K562 (cell line): ENCODE measurements at regions not wholly inside any gene's neighbourhood (a gene's known extent, or its start where the extent isn't known, plus 50 kb on each side); places are given as distances from the start of the nearest gene placed in this dataset.

Experiments used
- BDP1 ChIP-seq: IDR thresholded peaks from 3 replicates; pipeline ENCODE4 v1.6.1; 2011; ENCODE audit not compliant: insufficient read length, insufficient read depth
- CBX1 ChIP-seq: sonication (generic); IDR thresholded peaks from 2 replicates; pipeline ENCODE4 v1.6.1; 2016; ENCODE audit warnings: antibody characterized with exemption, low read depth, mild to moderate bottlenecking
- CHCHD3 ChIP-seq: fragments of 250-450 bp; sonication (Bioruptor Pico); IDR thresholded peaks from 2 replicates; pipeline ENCODE4 v2.1.2; 2022; ENCODE audit warnings: mild to moderate bottlenecking
- GABPA ChIP-seq: fragments of 200-800 bp; sonication (Bioruptor generic); conservative IDR thresholded peaks from 2 replicates; pipeline ENCODE4 v1.6.1; 2016; ENCODE audit warnings: low read depth, missing genetic modification characterization, missing compliant biosample characterization
- GABPB1 ChIP-seq: sonication (generic); formaldehyde crosslinking; IDR thresholded peaks from 2 replicates; pipeline ENCODE4 v1.8.0; 2022; ENCODE audit warnings: mild to moderate bottlenecking, missing genetic modification reagents
- GATA2 ChIP-seq: sonication (generic); formaldehyde crosslinking; IDR thresholded peaks from 2 replicates; pipeline ENCODE4 v1.4.0; 2020; ENCODE audit warnings: mild to moderate bottlenecking, missing genetic modification reagents
- KLF6 ChIP-seq: fragments of 250-450 bp; sonication (Bioruptor Pico); IDR thresholded peaks from 2 replicates; pipeline ENCODE4 v1.4.0; 2020; ENCODE audit warnings: mild to moderate bottlenecking, moderate library complexity, borderline replicate concordance
- MAFF ChIP-seq: IDR thresholded peaks from 2 replicates; pipeline ENCODE4 v1.6.1; 2012; ENCODE audit warnings: low read length, improper control_type of control experiment
- MAFG ChIP-seq: fragments of 450-650 bp; conservative IDR thresholded peaks from 2 replicates; pipeline ENCODE4 v1.6.1; 2016; ENCODE audit warnings: missing genetic modification characterization, missing compliant biosample characterization
- MAZ ChIP-seq, 2 experiments: fragments of 450-650 bp in 1 of 2; sonication (generic) in 1 of 2; formaldehyde crosslinking; IDR thresholded peaks in 1 of 2; conservative IDR thresholded peaks in 1 of 2; 2 replicates each; pipeline versions ENCODE4 v1.4.0 to v1.5.0; 2020; ENCODE audit warnings: mild to moderate bottlenecking in 1 of 2, missing genetic modification reagents in 1 of 2
- MCM5 ChIP-seq: fragments of 450-650 bp; IDR thresholded peaks from 2 replicates; pipeline ENCODE4 v1.6.1; 2016; ENCODE audit warnings: low read depth
- NELFE ChIP-seq: IDR thresholded peaks from 2 replicates; pipeline ENCODE4 v1.6.1; 2011; ENCODE audit warnings: mild to moderate bottlenecking; ENCODE audit not compliant: insufficient read depth, insufficient read length
- POLR2A ChIP-seq: fragments of 450-650 bp; conservative IDR thresholded peaks from 2 replicates; pipeline ENCODE4 v1.6.1; 2016
- RCOR1 ChIP-seq, 2 experiments: IDR thresholded peaks; 2 replicates each; pipeline ENCODE4 v1.6.1; 2012; ENCODE audit warnings: low read depth in 2 of 2, low read length in 2 of 2, borderline replicate concordance in 1 of 2, improper control_type of control experiment in 1 of 2
- SMARCA4 ChIP-seq: fragments of 450-650 bp; IDR thresholded peaks from 2 replicates; pipeline ENCODE4 v1.6.1; 2016
- SMARCA5 ChIP-seq: fragments of 450-650 bp; IDR thresholded peaks from 2 replicates; pipeline ENCODE4 v1.6.1; 2016
- SMARCC2 ChIP-seq: fragments of 450-650 bp; IDR thresholded peaks from 2 replicates; pipeline ENCODE4 v1.6.1; 2017; ENCODE audit warnings: antibody characterized with exemption, moderate library complexity, mild to moderate bottlenecking, low read depth
- TFAM ChIP-seq: fragments of 250-450 bp; sonication (Bioruptor Pico); conservative IDR thresholded peaks from 2 replicates; pipeline ENCODE4 v1.5.0; 2021; ENCODE audit warnings: mild to moderate bottlenecking, moderate library complexity
- TFAP4 ChIP-seq: sonication (generic); formaldehyde crosslinking; IDR thresholded peaks from 2 replicates; pipeline ENCODE4 v1.8.0; 2022; ENCODE audit warnings: missing genetic modification reagents, mild to moderate bottlenecking, moderate library complexity, borderline replicate concordance
- XRCC3 ChIP-seq: fragments of 450-650 bp; IDR thresholded peaks from 2 replicates; pipeline ENCODE4 v1.6.1; 2017; ENCODE audit warnings: mild to moderate bottlenecking, moderate library complexity
- ZBTB1 ChIP-seq: sonication (generic); formaldehyde crosslinking; IDR thresholded peaks from 2 replicates; pipeline ENCODE4 v1.8.1; 2023; ENCODE audit warnings: missing genetic modification reagents, low read depth, mild to moderate bottlenecking, borderline replicate concordance
- ZBTB7A ChIP-seq: IDR thresholded peaks from 2 replicates; pipeline ENCODE4 v1.6.1; 2011; ENCODE audit warnings: low read depth, mild to moderate bottlenecking, low read length, moderate library complexity, borderline replicate concordance; ENCODE audit not compliant: control insufficient read depth
- ZC3H4 ChIP-seq: sonication (generic); formaldehyde crosslinking; IDR thresholded peaks from 2 replicates; pipeline ENCODE4 v1.9.0; 2021; ENCODE audit warnings: missing genetic modification reagents, borderline replicate concordance
- ZNF232 ChIP-seq: sonication (generic); formaldehyde crosslinking; IDR thresholded peaks from 2 replicates; pipeline ENCODE4 v1.8.0; 2022; ENCODE audit warnings: mild to moderate bottlenecking, missing genetic modification reagents
- ZNF444 ChIP-seq: fragments of 250-450 bp; sonication (Bioruptor Pico); IDR thresholded peaks from 2 replicates; pipeline ENCODE4 v1.4.0; 2020; ENCODE audit warnings: mild to moderate bottlenecking, moderate library complexity
- ZNF785 ChIP-seq: fragments of 250-450 bp; sonication (Bioruptor Pico); IDR thresholded peaks from 2 replicates; pipeline ENCODE4 v1.4.0; 2020; ENCODE audit warnings: mild to moderate bottlenecking
- TF ChIP-seq, protein P1 (sequence below): fragments of 250-450 bp; sonication (Bioruptor Pico); IDR thresholded peaks from 2 replicates; pipeline ENCODE4 v1.8.0; 2021; ENCODE audit warnings: borderline replicate concordance, mild to moderate bottlenecking, moderate library complexity; ENCODE audit not compliant: poor library complexity, severe bottlenecking

DNA sequence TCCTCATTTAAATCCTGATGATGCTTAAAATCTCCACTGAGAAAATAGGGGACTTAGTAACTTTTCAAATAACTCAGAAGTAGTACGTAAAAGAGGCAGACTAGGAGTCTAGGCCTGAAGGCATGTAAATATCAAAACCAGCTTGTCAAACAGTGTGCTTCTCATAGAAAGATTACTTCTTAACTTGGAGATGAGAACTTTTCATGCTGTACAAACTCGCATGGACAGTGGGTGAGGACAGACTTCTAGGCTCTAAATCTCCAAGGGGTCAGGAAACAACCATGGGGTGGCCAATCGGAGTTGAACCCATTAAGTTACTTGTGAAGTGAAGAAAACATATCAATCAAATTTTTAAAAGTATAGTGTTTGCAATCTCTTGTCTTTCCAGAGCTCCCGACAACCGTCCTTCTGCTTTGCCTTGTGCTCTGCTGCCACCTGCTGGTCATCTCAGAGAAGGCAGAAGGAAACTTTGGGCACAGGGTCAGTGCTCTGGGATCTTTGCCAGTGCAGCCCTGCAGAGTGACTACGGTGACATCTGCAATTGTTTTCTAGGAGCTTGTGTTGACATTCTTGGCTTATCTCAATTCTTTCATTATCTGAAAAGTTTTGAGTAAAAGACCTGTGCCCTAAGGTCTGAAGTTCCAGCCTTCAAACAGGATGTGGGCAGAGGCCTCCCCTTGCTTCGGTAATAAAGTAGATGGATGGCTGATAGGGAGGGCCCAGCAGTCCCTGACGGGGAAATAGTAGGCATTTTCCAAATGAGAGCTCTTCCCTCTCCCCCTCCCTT lies 105.1 kb upstream of the PDE4B start (continued):
- peak; percentile 76; the same call in 1 of the 2 replicates for TF ChIP-seq SMARCA4
- no peak for TF ChIP-seq MAFF
- TF ChIP-seq MAZ (CRISPR knock-in tag; conservative IDR thresholded peaks at IDR 0.05 in 1 of 2, IDR thresholded peaks at IDR 0.05 in 1 of 2) = peak; percentile 24 to 52; a peak in 2 of 4 replicates
- no peak for TF ChIP-seq TFAM
- TF ChIP-seq ZBTB1 (CRISPR knock-in tag) = no peak
- TF ChIP-seq ZNF785 (CRISPR knock-in tag) = no peak
- TF ChIP-seq CHCHD3 = no peak
- TF ChIP-seq NELFE = no peak
- TF ChIP-seq BDP1 = no peak
- TF ChIP-seq KLF6 (CRISPR knock-in tag) = no peak
- no peak for TF ChIP-seq SMARCA5
- TF ChIP-seq ZC3H4 (CRISPR knock-in tag) = no peak
- TF ChIP-seq CBX1 = no peak
- TF ChIP-seq POLR2A = no peak
- TF ChIP-seq ZBTB7A = no peak
- peak in 1 of 2 experiments; percentile 92; a peak in 2 of 4 replicates for TF ChIP-seq RCOR1 (IDR thresholded peaks at IDR 0.05; ENCODE audit: borderline replicate concordance in 1 of 2, low read depth in 2 of 2, low read length in 2 of 2)
- no peak for TF ChIP-seq GABPB1 (CRISPR knock-in tag)
- no peak for TF ChIP-seq SMARCC2
- TF ChIP-seq ZNF444 = no peak
- 0 out of 2 replicates have a peak, but pooled peaks have one; percentile 13 for TF ChIP-seq MAFG
- no peak for TF ChIP-seq ZNF232 (CRISPR knock-in tag)
- no peak for TF ChIP-seq MCM5
- peak; percentile 59 for TF ChIP-seq GABPA (tag)
- peak; percentile 68 for TF ChIP-seq GATA2 (CRISPR knock-in tag)
- TF ChIP-seq XRCC3 = no peak
- TF ChIP-seq, protein P1, sequence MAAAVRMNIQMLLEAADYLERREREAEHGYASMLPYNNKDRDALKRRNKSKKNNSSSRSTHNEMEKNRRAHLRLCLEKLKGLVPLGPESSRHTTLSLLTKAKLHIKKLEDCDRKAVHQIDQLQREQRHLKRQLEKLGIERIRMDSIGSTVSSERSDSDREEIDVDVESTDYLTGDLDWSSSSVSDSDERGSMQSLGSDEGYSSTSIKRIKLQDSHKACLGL (CRISPR knock-in tag) = no peak
- peak; percentile 59; the same call in 1 of the 2 replicates for TF ChIP-seq TFAP4 (CRISPR knock-in tag)
